DND-41 (cell line): ENCODE measurements at regions not wholly inside any gene's neighbourhood (a gene's known extent, or its start where the extent isn't known, plus 50 kb on each side); places are given as distances from the start of the nearest gene placed in this dataset.

Experiments
- CTCF ChIP-seq: IDR thresholded peaks from 2 replicates; pipeline ENCODE4 v1.5.1; 2012; ENCODE audit warnings: borderline replicate concordance, low read length, moderate library complexity, mild to moderate bottlenecking; ENCODE audit not compliant: poor library complexity, severe bottlenecking; ENCODE audit errors: extremely low read depth
- EZH2 ChIP-seq: IDR thresholded peaks from 3 replicates; pipeline ENCODE4 v1.6.1; 2012; ENCODE audit warnings: borderline replicate concordance, low read depth, mild to moderate bottlenecking, moderate library complexity, low read length, inconsistent platforms; ENCODE audit not compliant: severe bottlenecking

GRCh38 chr4:33161202-33161601, 2441.0 kb downstream of the PCDH7 start:
- TF ChIP-seq CTCF (no peak), EZH2 (no peak)
